ENCODE measurements at regions not wholly inside any gene's neighbourhood (a gene's known extent, or its start where the extent isn't known, plus 50 kb on each side); places are given as distances from the start of the nearest gene placed in this dataset.

DNA sequence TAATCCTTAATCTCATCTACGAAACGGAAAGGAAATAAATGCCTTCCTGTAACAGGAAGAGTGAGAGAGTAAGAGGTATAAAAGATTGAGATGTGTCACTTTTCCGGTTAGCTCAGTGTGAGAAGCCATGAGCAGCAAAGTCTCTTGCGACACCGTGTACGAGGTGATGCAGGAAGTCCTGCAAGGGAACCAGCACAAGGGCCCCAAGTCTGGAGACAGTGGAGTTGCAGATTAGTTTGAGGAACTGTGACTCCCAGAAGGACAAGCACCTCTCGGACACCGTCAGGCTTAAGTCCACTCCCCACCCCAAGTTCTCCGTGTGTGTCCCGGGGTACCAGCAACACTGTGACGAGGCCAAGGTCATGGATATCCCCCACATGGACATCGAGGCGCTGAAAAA lies 592.3 kb upstream of the ADGRL2 start:
- TF ChIP-seq POLR2A (IDR thresholded peaks at IDR 0.05), result no peak
- TF ChIP-seq, protein P1, sequence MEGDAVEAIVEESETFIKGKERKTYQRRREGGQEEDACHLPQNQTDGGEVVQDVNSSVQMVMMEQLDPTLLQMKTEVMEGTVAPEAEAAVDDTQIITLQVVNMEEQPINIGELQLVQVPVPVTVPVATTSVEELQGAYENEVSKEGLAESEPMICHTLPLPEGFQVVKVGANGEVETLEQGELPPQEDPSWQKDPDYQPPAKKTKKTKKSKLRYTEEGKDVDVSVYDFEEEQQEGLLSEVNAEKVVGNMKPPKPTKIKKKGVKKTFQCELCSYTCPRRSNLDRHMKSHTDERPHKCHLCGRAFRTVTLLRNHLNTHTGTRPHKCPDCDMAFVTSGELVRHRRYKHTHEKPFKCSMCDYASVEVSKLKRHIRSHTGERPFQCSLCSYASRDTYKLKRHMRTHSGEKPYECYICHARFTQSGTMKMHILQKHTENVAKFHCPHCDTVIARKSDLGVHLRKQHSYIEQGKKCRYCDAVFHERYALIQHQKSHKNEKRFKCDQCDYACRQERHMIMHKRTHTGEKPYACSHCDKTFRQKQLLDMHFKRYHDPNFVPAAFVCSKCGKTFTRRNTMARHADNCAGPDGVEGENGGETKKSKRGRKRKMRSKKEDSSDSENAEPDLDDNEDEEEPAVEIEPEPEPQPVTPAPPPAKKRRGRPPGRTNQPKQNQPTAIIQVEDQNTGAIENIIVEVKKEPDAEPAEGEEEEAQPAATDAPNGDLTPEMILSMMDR (IDR thresholded peaks at IDR 0.05), result no peak
